OCI-LY3 (cell line): ENCODE measurements at regions not wholly inside any gene's neighbourhood (a gene's known extent, or its start where the extent isn't known, plus 50 kb on each side); places are given as distances from the start of the nearest gene placed in this dataset.

ENCODE experiments used
- EZH2phosphoT487 ChIP-seq: fragments of 200-600 bp; shearing (Covaris generic); IDR thresholded peaks from 2 replicates; pipeline ENCODE4 v1.6.1; 2018; ENCODE audit warnings: antibody characterized with exemption, mixed run types, low read depth
- TF ChIP-seq, protein P1 (sequence below): fragments of 200-600, 300-600 bp; sonication (generic); IDR thresholded peaks from 2 replicates; pipeline ENCODE4 v1.5.1; 2014; ENCODE audit warnings: antibody characterized with exemption, low read length, low read depth

DNA sequence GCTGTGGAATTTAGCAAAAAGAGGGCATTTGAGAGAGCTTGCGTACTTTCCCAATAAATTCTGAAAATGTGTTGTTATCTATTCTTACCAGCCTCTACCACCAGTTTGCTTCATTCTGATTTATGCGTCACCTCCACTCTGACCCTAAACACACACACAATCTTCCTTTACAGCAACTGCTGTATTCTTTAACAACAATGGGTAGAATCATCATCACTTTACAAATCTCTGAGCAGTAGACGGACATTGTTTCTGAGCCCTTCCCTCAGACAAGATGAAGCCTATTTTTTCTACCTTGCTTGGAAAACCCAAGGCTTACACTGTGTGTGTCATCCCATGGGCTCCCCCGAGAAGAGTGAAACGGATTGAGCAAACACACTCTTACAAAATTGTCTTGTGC, 83.1 kb upstream of the RASA1 start:
- TF ChIP-seq, protein P1, sequence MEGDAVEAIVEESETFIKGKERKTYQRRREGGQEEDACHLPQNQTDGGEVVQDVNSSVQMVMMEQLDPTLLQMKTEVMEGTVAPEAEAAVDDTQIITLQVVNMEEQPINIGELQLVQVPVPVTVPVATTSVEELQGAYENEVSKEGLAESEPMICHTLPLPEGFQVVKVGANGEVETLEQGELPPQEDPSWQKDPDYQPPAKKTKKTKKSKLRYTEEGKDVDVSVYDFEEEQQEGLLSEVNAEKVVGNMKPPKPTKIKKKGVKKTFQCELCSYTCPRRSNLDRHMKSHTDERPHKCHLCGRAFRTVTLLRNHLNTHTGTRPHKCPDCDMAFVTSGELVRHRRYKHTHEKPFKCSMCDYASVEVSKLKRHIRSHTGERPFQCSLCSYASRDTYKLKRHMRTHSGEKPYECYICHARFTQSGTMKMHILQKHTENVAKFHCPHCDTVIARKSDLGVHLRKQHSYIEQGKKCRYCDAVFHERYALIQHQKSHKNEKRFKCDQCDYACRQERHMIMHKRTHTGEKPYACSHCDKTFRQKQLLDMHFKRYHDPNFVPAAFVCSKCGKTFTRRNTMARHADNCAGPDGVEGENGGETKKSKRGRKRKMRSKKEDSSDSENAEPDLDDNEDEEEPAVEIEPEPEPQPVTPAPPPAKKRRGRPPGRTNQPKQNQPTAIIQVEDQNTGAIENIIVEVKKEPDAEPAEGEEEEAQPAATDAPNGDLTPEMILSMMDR, result no peak
- no peak for TF ChIP-seq EZH2phosphoT487
